ENCODE measurements at regions not wholly inside any gene's neighbourhood (a gene's known extent, or its start where the extent isn't known, plus 50 kb on each side); places are given as distances from the start of the nearest gene placed in this dataset.
"Not testable (repeated sequence)": the region's sequence is repeated elsewhere in the genome, so short reads cannot be mapped to it uniquely, and the experiment has no call there.

GRCh38 chr6:58365856-58366255, 1048.4 kb downstream of the PRIM2 start:
- not testable (repeated sequence) for DNase-seq (ENCODE audit: low read depth)

GRCh38 chr6:58406659-58407058, 1089.2 kb downstream of the PRIM2 start:
- not testable (repeated sequence) for DNase-seq (ENCODE audit: low read depth)

GRCh38 chr6:58419321-58419720, 1101.9 kb downstream of the PRIM2 start:
- no peak for DNase-seq (ENCODE audit: low read depth)
